MM.1S (cell line): ENCODE measurements at regions not wholly inside any gene's neighbourhood (a gene's known extent, or its start where the extent isn't known, plus 50 kb on each side); places are given as distances from the start of the nearest gene placed in this dataset.

Experiments used
- DNase-seq: peaks from one replicate; pipeline ENCODE4 v3.0.0-alpha.2; 2015
- H2AFZ ChIP-seq: fragments of 300-600 bp; sonication (generic); 2 replicates; pipeline ENCODE4 v1.6.0; 2016; ENCODE audit warnings: antibody characterized with exemption, low read length
- H3F3A ChIP-seq: fragments of 300-600 bp; sonication (generic); 2 replicates; pipeline ENCODE4 v1.6.1; 2016; ENCODE audit warnings: mild to moderate bottlenecking, antibody characterized with exemption, low read length, moderate library complexity, mixed read lengths; ENCODE audit not compliant: insufficient read depth
- H3K27ac ChIP-seq: fragments of 300-600 bp; sonication (generic); 2 replicates; pipeline ENCODE4 v1.5.1; 2016; ENCODE audit warnings: mild to moderate bottlenecking, low read length
- H3K27me3 ChIP-seq: fragments of 300-600 bp; sonication (generic); replicated peaks from 2 replicates; pipeline ENCODE4 v1.6.0; 2016; ENCODE audit warnings: low read length; ENCODE audit not compliant: insufficient read depth
- H3K36me3 ChIP-seq: fragments of 300-600 bp; sonication (generic); replicated peaks from 2 replicates; pipeline ENCODE4 v1.6.1; 2016; ENCODE audit warnings: mild to moderate bottlenecking, low read length, mixed read lengths; ENCODE audit not compliant: insufficient read depth
- H3K4me1 ChIP-seq: fragments of 300-600 bp; sonication (generic); 2 replicates; pipeline ENCODE4 v1.6.1; 2016; ENCODE audit warnings: low read length, mixed read lengths
- H3K4me2 ChIP-seq: fragments of 300-600 bp; sonication (generic); 2 replicates; pipeline ENCODE4 v1.6.0; 2016; ENCODE audit warnings: low read depth, low read length
- H3K4me3 ChIP-seq: fragments of 300-600 bp; sonication (generic); 2 replicates; pipeline ENCODE4 v1.5.1; 2016; ENCODE audit warnings: low read length, mixed read lengths
- H3K79me2 ChIP-seq: fragments of 300-600 bp; sonication (generic); 2 replicates; pipeline ENCODE4 v1.6.1; 2016; ENCODE audit warnings: mixed run types, low read length, mixed read lengths
- H3K9ac ChIP-seq: fragments of 300-600 bp; sonication (generic); 2 replicates; pipeline ENCODE4 v1.6.1; 2016; ENCODE audit warnings: low read length, mixed read lengths
- H3K9me2 ChIP-seq: fragments of 300-600 bp; sonication (generic); replicated peaks from 2 replicates; pipeline ENCODE4 v1.6.1; 2016; ENCODE audit warnings: mild to moderate bottlenecking, low read length, mixed read lengths; ENCODE audit not compliant: insufficient read depth
- H3K9me3 ChIP-seq: fragments of 300-600 bp; sonication (generic); replicated peaks from 2 replicates; pipeline ENCODE4 v1.6.1; 2016; ENCODE audit warnings: mild to moderate bottlenecking, low read length, mixed read lengths; ENCODE audit not compliant: insufficient read depth
- H4K20me1 ChIP-seq: fragments of 300-600 bp; sonication (generic); 2 replicates; pipeline ENCODE4 v1.6.1; 2016; ENCODE audit warnings: mild to moderate bottlenecking, low read length, moderate library complexity, mixed read lengths; ENCODE audit not compliant: insufficient read depth
- EZH2 ChIP-seq: fragments of 300-600 bp; sonication (generic); optimal IDR thresholded peaks from 2 replicates; pipeline ENCODE3; 2017; ENCODE audit warnings: low read depth, mild to moderate bottlenecking, antibody characterized with exemption, low read length, mixed read lengths
- EZH2phosphoT487 ChIP-seq: fragments of 300-600 bp; sonication (generic); IDR thresholded peaks from 2 replicates; pipeline ENCODE4 v1.6.1; 2018; ENCODE audit warnings: antibody characterized with exemption, low read length
- TF ChIP-seq, protein P1 (sequence below): fragments of 300-600 bp; sonication (generic); IDR thresholded peaks from 2 replicates; pipeline ENCODE4 v1.5.1; 2016; ENCODE audit warnings: antibody characterized with exemption, low read length, mixed read lengths

DNA sequence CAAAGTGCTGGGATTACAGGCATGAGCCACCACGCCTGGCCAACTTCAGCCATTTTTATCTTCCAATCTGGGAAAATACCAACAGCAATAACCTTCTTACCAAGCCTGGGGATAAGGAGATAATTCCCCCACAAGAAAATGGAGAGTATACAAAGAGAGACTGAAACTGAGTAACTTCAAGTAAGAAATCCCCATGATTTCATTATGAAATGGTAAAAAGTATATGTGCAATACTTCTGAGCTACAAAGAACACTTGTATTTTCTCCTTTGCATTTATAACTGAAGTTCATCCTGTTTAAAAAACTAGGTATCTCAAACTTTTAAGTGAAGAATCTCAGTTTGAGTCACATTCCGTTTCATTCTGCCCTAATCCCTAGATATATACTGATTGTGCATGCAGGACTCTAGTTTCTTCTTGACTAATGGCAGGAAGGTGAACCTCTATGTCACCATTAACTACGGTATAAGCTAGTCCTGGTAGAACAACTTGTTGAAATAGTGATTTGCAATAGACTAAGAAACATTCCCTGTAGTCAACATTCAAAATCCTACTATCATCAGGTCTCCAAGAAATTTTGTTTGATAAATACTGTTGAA lies 2071.4 kb downstream of the MAT2B start:
- no peaks in the 10 kb centered on the region for H3K9me3 ChIP-seq
- H3K79me2 ChIP-seq: no peaks in the 10 kb centered on the region
- TF ChIP-seq EZH2: no peak
- no peak for TF ChIP-seq EZH2phosphoT487
- TF ChIP-seq, protein P1, sequence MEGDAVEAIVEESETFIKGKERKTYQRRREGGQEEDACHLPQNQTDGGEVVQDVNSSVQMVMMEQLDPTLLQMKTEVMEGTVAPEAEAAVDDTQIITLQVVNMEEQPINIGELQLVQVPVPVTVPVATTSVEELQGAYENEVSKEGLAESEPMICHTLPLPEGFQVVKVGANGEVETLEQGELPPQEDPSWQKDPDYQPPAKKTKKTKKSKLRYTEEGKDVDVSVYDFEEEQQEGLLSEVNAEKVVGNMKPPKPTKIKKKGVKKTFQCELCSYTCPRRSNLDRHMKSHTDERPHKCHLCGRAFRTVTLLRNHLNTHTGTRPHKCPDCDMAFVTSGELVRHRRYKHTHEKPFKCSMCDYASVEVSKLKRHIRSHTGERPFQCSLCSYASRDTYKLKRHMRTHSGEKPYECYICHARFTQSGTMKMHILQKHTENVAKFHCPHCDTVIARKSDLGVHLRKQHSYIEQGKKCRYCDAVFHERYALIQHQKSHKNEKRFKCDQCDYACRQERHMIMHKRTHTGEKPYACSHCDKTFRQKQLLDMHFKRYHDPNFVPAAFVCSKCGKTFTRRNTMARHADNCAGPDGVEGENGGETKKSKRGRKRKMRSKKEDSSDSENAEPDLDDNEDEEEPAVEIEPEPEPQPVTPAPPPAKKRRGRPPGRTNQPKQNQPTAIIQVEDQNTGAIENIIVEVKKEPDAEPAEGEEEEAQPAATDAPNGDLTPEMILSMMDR: no peak
- no peak overlapping the region for H3K4me3 ChIP-seq
- no peaks in the 10 kb centered on the region for H3K4me1 ChIP-seq
- H3K9me2 ChIP-seq: no peaks in the 10 kb centered on the region
- H3K36me3 ChIP-seq: no peaks in the 10 kb centered on the region
- no peaks in the 10 kb centered on the region for H3F3A ChIP-seq
- no peak overlapping the region for H3K4me2 ChIP-seq
- H3K27me3 ChIP-seq: no peaks in the 10 kb centered on the region
- H2AFZ ChIP-seq: no peak overlapping the region
- no peak overlapping the region for H3K27ac ChIP-seq
- no peak overlapping the region for H3K9ac ChIP-seq
- H4K20me1 ChIP-seq: no peaks in the 10 kb centered on the region
- no peak for DNase-seq

DNA sequence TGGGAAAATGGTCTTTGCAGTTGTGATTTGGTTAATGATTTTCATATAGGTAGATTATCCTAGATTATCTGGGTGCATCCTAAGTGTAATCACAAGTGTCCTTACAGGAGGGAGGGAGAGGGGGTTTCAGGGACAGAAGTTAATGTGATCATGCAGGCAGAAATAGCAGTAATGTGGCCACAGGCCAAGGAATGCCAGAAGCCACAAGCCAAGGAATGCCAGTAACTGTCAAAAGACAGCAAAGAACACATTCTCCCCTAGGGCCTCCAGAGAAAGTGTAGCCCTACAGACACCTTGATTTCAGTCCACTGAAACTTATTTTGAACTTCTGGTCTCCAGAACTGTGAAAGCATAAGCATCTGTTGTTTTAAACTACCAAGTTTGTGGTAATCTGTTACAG lies 2074.5 kb downstream of the MAT2B start:
- no peaks in the 10 kb centered on the region for H3K79me2 ChIP-seq
- no peak overlapping the region for H2AFZ ChIP-seq
- H3K36me3 ChIP-seq: no peaks in the 10 kb centered on the region
- H3K9me3 ChIP-seq: no peaks in the 10 kb centered on the region
- no peak overlapping the region for H3K4me2 ChIP-seq
- no peak overlapping the region for H3K4me3 ChIP-seq
- H3K9ac ChIP-seq: no peak overlapping the region
- H3K27me3 ChIP-seq: no peaks in the 10 kb centered on the region
- no peaks in the 10 kb centered on the region for H3K9me2 ChIP-seq
- no peaks in the 10 kb centered on the region for H3K4me1 ChIP-seq
- H3F3A ChIP-seq: no peaks in the 10 kb centered on the region
- no peak overlapping the region for H3K27ac ChIP-seq
- TF ChIP-seq EZH2: no peak
- TF ChIP-seq EZH2phosphoT487: no peak
- TF ChIP-seq, protein P1: no peak
- no peaks in the 10 kb centered on the region for H4K20me1 ChIP-seq
- no peak for DNase-seq

DNA sequence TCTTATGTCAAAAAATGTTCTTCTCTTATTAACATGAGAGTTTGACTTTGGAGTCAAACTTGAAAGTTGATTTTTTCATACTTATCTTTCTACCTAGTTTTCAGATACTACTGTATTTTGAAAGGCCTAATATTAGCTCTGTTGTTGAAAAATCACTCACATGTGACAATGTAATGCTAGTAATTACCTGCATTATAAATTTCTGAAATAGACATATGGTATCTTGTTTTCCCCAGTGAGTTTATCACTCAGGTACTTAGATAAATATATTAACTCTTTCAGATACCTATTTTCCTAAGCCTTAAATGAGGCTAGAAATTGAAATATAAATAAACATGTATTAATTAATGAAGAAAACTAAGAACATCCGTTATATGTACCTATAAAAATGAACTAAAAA lies 2089.3 kb downstream of the MAT2B start:
- Histone ChIP-seq H3K79me2 (no peaks in the 10 kb centered on the region), H3K9me2 (no peaks in the 10 kb centered on the region), H3K36me3 (no peaks in the 10 kb centered on the region), H3K4me1 (no peaks in the 10 kb centered on the region), H3K9me3 (no peaks in the 10 kb centered on the region), H3K4me3 (no peak overlapping the region), H3K27me3 (no peaks in the 10 kb centered on the region), H3K27ac (no peak overlapping the region), H3K9ac (no peak overlapping the region), H4K20me1 (no peaks in the 10 kb centered on the region), H2AFZ (no peak overlapping the region), H3F3A (no peaks in the 10 kb centered on the region), H3K4me2 (no peak overlapping the region)
- no peak for DNase-seq
- no peak for TF ChIP-seq EZH2phosphoT487
- no peak for TF ChIP-seq EZH2
- TF ChIP-seq, protein P1: no peak
